ENCODE measurements at regions not wholly inside any gene's neighbourhood (a gene's known extent, or its start where the extent isn't known, plus 50 kb on each side); places are given as distances from the start of the nearest gene placed in this dataset.
"Not testable (repeated sequence)": the region's sequence is repeated elsewhere in the genome, so short reads cannot be mapped to it uniquely, and the experiment has no call there.

GRCh38 chr4:159030297-159030696 is 72.6 kb upstream of the RAPGEF2 start:
- not testable (repeated sequence) for DNase-seq (ENCODE audit: low read depth in 2 of 2)

GRCh38 chr4:159035570-159035969 is 67.3 kb upstream of the RAPGEF2 start:
- no peak for DNase-seq (ENCODE audit: low read depth in 2 of 2)

GRCh38 chr4:159038536-159038935 is 64.3 kb upstream of the RAPGEF2 start:
- DNase-seq (ENCODE audit: low read depth in 2 of 2): no peak

- DNase-seq (ENCODE audit: low read depth in 2 of 2): no peak
These were observed 61.5 kb upstream of the RAPGEF2 start for GRCh38 chr4:159041054-159042034.

- no peak for DNase-seq (ENCODE audit: low read depth in 2 of 2)
These were observed 60.7 kb upstream of the RAPGEF2 start for GRCh38 chr4:159042097-159042605.

GRCh38 chr4:159042868-159043267 is 60.0 kb upstream of the RAPGEF2 start:
- no peak for DNase-seq (ENCODE audit: low read depth in 2 of 2)

GRCh38 chr4:159043861-159044260 is 59.0 kb upstream of the RAPGEF2 start:
- DNase-seq (ENCODE audit: low read depth in 2 of 2): no peak

GRCh38 chr4:159045321-159045720 is 57.6 kb upstream of the RAPGEF2 start:
- no peak for DNase-seq (ENCODE audit: low read depth in 2 of 2)

- no peak for DNase-seq (ENCODE audit: low read depth in 2 of 2)
These were observed 56.2 kb upstream of the RAPGEF2 start for GRCh38 chr4:159046683-159047082.

GRCh38 chr4:159047478-159048165 is 55.3 kb upstream of the RAPGEF2 start:
- DNase-seq (ENCODE audit: low read depth in 2 of 2): no peak

- DNase-seq (ENCODE audit: low read depth in 2 of 2): no peak
These were observed 54.6 kb upstream of the RAPGEF2 start for GRCh38 chr4:159048166-159048886.

- no peak for DNase-seq (ENCODE audit: low read depth in 2 of 2)
These were observed 53.0 kb upstream of the RAPGEF2 start for GRCh38 chr4:159049780-159050375.

- DNase-seq (ENCODE audit: low read depth in 2 of 2): no peak
These were observed 51.4 kb upstream of the RAPGEF2 start for GRCh38 chr4:159051245-159052071.

GRCh38 chr4:159052315-159052714 is 50.6 kb upstream of the RAPGEF2 start:
- no peak for DNase-seq (ENCODE audit: low read depth in 2 of 2)

All from fibroblast of skin of left quadriceps (primary cell).